Heart left ventricle (tissue), 16 donors: ENCODE measurements at regions not wholly inside any gene's neighbourhood (a gene's known extent, or its start where the extent isn't known, plus 50 kb on each side); places are given as distances from the start of the nearest gene placed in this dataset.
"Not testable (repeated sequence)": the region's sequence is repeated elsewhere in the genome, so short reads cannot be mapped to it uniquely, and the experiment has no call there.

Experiments
- ATAC-seq, 4 donors: fragments of 200-7000 bp; cut with Tn5 transposase; one replicate each; pipeline ENCODE4 v1.9.1; 2020 to 2022; ENCODE audit warnings: moderate library complexity in 4 of 4, mild to moderate bottlenecking in 3 of 4, moderate number of reproducible peaks in 1 of 4
- DNase-seq, 5 donors: peaks; one replicate each; pipeline ENCODE4 v3.0.0-alpha.2; 2020
- H3K27ac ChIP-seq, 12 donors: fragments of 200-600 bp; sonication (generic) in 4 of 12; one replicate each; pipeline versions ENCODE4 v1.5.0 to v1.8.0; 2016 to 2022; ENCODE audit warnings: mild to moderate bottlenecking in 2 of 12
- H3K27me3 ChIP-seq, 9 donors: fragments of 200-600 bp; sonication (generic) in 2 of 9; one replicate each; pipeline versions ENCODE4 v1.5.1 to v1.8.0; 2016 to 2022; ENCODE audit warnings: mild to moderate bottlenecking in 3 of 9
- H3K36me3 ChIP-seq, 9 donors: fragments of 200-600 bp; sonication (generic) in 2 of 9; one replicate each; pipeline versions ENCODE4 v1.5.0 to v1.8.0; 2018 to 2022; ENCODE audit warnings: mild to moderate bottlenecking in 2 of 9
- H3K4me1 ChIP-seq, 12 donors: fragments of 200-600 bp; sonication (generic) in 4 of 12; one replicate each; pipeline versions ENCODE4 v1.5.0 to v1.8.0; 2016 to 2022; ENCODE audit warnings: mild to moderate bottlenecking in 3 of 12
- H3K4me3 ChIP-seq, 12 donors: fragments of 200-600 bp; sonication (generic) in 4 of 12; one replicate each; pipeline versions ENCODE4 v1.5.0 to v1.8.0; 2017 to 2022; ENCODE audit warnings: mild to moderate bottlenecking in 9 of 12, moderate library complexity in 4 of 12
- H3K9me3 ChIP-seq, 12 donors: fragments of 200-600 bp; sonication (generic) in 4 of 12; one replicate each; pipeline versions ENCODE4 v1.5.0 to v1.8.0; 2016 to 2022; ENCODE audit warnings: mild to moderate bottlenecking in 1 of 12
- CTCF ChIP-seq, 12 donors: fragments of 200-600 bp; sonication (generic) in 4 of 12; IDR thresholded peaks; one replicate each; pipeline versions ENCODE4 v1.5.0 to v1.8.0; 2018 to 2022; ENCODE audit warnings: antibody characterized with exemption in 12 of 12, mild to moderate bottlenecking in 5 of 12
- POLR2A ChIP-seq, 2 donors: fragments of 450-650 bp; IDR thresholded peaks; one replicate each; pipeline ENCODE4 v1.6.1; 2017; ENCODE audit warnings: antibody characterized with exemption in 2 of 2, mild to moderate bottlenecking in 2 of 2, moderate library complexity in 2 of 2
- WGBS, 4 donors: extraction: QIAGEN DNeasy Blood & Tissue Kit in 2 of 4; methylation state at CpG; one replicate each; pipeline versions ENCODE4 v1.1.5 to v1.1.7; 2013 to 2018; 5-methylcytosine and 5-hydroxymethylcytosine counted together
- intact Hi-C, 10 donors: fragments of 100-400 bp; cut with DNase I; formaldehyde crosslinking; loops; one replicate each; pipeline versions ENCODE4 v1.11.1 to v1.14.2; 2022
- donor health status: ischemic (EF 13 %, LVEDD 7.1; RV severe dilation, severe dysfunction).
- donor health status: healthy with polysubstance abuse.
- donor health status: DM: no; HTN: yes; CAD: no.
- donor health status: DM: no; HTN: no; CAD: no.
- donor health status: ischemic (EF 25% LVEDD 6.9; RV normal size, moderate dysfunction).
- donor health status: ischemic (EF 25% LVEDD 5.7; RV mildly dilated, moderate dysfunction).
- donor health status: healthy.
- donor health status: DM: yes; HTN: yes; CAD: no.
- donor health status: ischemic (EF 35%, LVEDD 5.7; RV mildly dilated, moderate dysfunction).
- donor health status: nonischemic (EF 11% LVEDD 7.7; RV severe dilation, severe dysfunction).
- donor health status: DM: yes; HTN: yes; CAD: no.
- donor health status: PGD.
- donor health status: ischemic (EF 29% LVEDD 5.4; RV normal size, mild dysfunction).
- donor health status: nonischemic (EF 23%, LVEDD 6.1; RV moderate dilation, normal function).

- H3K9me3 ChIP-seq = peaks cover 0 to 5% (median 0%) of the 10 kb centered on the region in 12 donors
- no peaks in the 10 kb centered on the region for H3K27me3 ChIP-seq
- H3K27ac ChIP-seq = no peak overlapping the region
- ATAC-seq = no peak
- peaks cover 0 to 31% (median 0%) of the 10 kb centered on the region in 12 donors for H3K4me1 ChIP-seq
- WGBS, 4 donors = 87 to 92% (median 88%) methylated on average over 4 of the region's 4 CpGs
- DNase-seq = no peak
- H3K36me3 ChIP-seq = no peaks in the 10 kb centered on the region
- no peak overlapping the region for H3K4me3 ChIP-seq
- no peak for TF ChIP-seq POLR2A (IDR thresholded peaks at IDR 0.05)
- no peak for TF ChIP-seq CTCF (IDR thresholded peaks at IDR 0.05)
- intact Hi-C loops = no loop called here
Observed at GRCh38 chr12:68483592-68484383, 126.9 kb upstream of the RAP1B start.

DNA sequence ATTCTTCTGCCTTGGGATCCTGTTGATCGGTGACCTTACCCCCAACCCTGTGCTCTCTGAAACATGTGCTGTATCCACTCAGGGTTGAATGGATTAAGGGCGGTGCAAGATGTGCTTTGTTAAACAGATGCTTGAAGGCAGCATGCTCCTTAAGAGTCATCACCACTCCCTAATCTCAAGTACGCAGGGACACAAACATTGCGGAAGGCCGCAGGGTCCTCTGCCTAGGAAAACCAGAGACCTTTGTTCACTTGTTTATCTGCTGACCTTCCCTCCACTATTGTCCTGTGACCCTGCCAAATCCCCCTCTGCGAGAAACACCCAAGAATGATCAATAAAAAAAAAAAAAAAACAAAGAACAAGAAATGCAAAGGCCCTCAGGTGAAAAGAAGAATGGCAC lies 126.1 kb upstream of the RAP1B start:
- intact Hi-C loops, H3K27ac ChIP-seq, ATAC-seq, DNase-seq, H3K36me3 ChIP-seq, H3K27me3 ChIP-seq, H3K4me3 ChIP-seq, H3K9me3 ChIP-seq: not testable (repeated sequence)
- H3K4me1 ChIP-seq = peaks cover 0 to 31% (median 0%) of the 10 kb centered on the region in 12 donors
- WGBS, 4 donors = 93 to 100% (median 97%) methylated on average over 4 to 6 of the region's 6 CpGs

GRCh38 chr12:68486449-68486848 lies 124.2 kb upstream of the RAP1B start:
- H3K27ac ChIP-seq, H3K27me3 ChIP-seq, DNase-seq, H3K36me3 ChIP-seq, H3K9me3 ChIP-seq, H3K4me3 ChIP-seq, intact Hi-C loops, ATAC-seq: not testable (repeated sequence)
- WGBS, 4 donors = 92 to 97% (median 95%) methylated on average over 6 of the region's 6 CpGs
- peaks cover 0 to 23% (median 0%) of the 10 kb centered on the region in 12 donors for H3K4me1 ChIP-seq

DNA sequence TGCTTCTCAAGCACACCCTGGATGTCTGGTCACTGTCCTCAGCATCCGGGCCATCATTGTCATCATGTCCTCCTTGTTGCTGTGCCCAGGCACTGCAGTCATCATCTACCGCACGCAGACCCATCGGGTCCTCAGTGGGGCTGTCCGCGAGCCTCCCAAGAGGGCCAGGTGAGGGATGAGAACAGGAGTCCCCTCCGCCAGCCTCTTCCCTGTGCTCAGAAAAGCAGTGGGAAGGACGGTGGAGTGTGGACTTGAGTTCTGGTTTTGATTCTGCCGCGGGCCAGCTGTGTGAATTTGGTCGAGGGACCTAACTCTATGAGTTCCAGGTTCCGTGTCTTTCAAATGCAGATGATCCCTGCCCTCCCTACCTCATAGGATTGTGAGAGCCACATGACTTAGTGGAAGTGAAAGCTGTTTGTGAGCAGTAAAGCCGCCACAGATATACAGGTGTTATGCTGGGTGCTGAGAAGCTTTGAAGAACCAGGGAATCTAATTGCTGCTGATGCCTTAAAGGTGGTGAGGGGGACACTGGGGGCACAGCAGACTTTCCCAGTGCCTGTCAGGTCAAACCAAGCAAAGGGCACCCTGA lies 122.9 kb upstream of the RAP1B start:
- TF ChIP-seq POLR2A (IDR thresholded peaks at IDR 0.05) = no peak
- TF ChIP-seq CTCF (IDR thresholded peaks at IDR 0.05) = no peak
- H3K9me3 ChIP-seq = no peaks in the 10 kb centered on the region
- H3K27me3 ChIP-seq = no peaks in the 10 kb centered on the region
- WGBS, 4 donors = 78 to 90% (median 81%) methylated on average over 13 of the region's 13 CpGs
- no peak overlapping the region for H3K27ac ChIP-seq
- ATAC-seq = no peak
- H3K4me1 ChIP-seq = peaks cover 0 to 9% (median 0%) of the 10 kb centered on the region in 12 donors
- DNase-seq = no peak
- H3K4me3 ChIP-seq = no peak overlapping the region
- intact Hi-C loops = no loop called here
- H3K36me3 ChIP-seq = no peaks in the 10 kb centered on the region

GRCh38 chr12:68489273-68489672 lies 121.4 kb upstream of the RAP1B start:
- no peaks in the 10 kb centered on the region for H3K4me1 ChIP-seq
- TF ChIP-seq POLR2A (IDR thresholded peaks at IDR 0.05) = no peak
- no peak for TF ChIP-seq CTCF (IDR thresholded peaks at IDR 0.05)
- intact Hi-C loops = no loop called here
- ATAC-seq (no peak), DNase-seq (no peak)
- no peaks in the 10 kb centered on the region for H3K9me3 ChIP-seq
- no peaks in the 10 kb centered on the region for H3K36me3 ChIP-seq
- H3K4me3 ChIP-seq = no peak overlapping the region
- no peak overlapping the region for H3K27ac ChIP-seq
- no peaks in the 10 kb centered on the region for H3K27me3 ChIP-seq
